ENCODE measurements at regions not wholly inside any gene's neighbourhood (a gene's known extent, or its start where the extent isn't known, plus 50 kb on each side); places are given as distances from the start of the nearest gene placed in this dataset.

DNA sequence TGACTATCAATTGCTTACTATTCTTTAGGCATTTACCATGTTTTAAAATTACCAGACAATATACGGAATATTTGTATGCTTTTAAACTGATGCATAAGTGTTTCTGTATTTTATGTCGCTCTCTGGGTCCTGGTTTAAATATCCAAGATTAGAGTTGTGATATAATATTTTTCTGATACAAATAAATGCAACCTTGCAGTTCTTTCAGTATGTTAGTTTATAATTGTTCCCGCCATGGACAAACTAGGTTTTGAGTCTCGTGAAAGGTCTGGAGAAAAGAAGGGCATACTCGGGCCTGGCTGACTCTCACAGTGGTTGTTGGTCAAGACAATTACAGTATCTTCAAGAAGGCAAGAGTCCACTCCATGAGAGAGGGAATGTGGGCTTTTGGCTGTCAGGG, 72.6 kb upstream of the AJAP1 start:
- H3K9me3 ChIP-seq, result no peaks in the 10 kb centered on the region
- H3K36me3 ChIP-seq (ENCODE audit: low read depth), result no peaks in the 10 kb centered on the region
- DNase-seq (no peak), ATAC-seq (no peak)
- no peaks in the 10 kb centered on the region for H3K4me1 ChIP-seq (ENCODE audit: low read depth)
- no peak overlapping the region for H3K4me3 ChIP-seq
- TF ChIP-seq, protein P1, sequence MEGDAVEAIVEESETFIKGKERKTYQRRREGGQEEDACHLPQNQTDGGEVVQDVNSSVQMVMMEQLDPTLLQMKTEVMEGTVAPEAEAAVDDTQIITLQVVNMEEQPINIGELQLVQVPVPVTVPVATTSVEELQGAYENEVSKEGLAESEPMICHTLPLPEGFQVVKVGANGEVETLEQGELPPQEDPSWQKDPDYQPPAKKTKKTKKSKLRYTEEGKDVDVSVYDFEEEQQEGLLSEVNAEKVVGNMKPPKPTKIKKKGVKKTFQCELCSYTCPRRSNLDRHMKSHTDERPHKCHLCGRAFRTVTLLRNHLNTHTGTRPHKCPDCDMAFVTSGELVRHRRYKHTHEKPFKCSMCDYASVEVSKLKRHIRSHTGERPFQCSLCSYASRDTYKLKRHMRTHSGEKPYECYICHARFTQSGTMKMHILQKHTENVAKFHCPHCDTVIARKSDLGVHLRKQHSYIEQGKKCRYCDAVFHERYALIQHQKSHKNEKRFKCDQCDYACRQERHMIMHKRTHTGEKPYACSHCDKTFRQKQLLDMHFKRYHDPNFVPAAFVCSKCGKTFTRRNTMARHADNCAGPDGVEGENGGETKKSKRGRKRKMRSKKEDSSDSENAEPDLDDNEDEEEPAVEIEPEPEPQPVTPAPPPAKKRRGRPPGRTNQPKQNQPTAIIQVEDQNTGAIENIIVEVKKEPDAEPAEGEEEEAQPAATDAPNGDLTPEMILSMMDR (IDR thresholded peaks at IDR 0.05), result no peak
- intact Hi-C loops (cut with DNase I, micrococcal nuclease), result no loop called here

DNA sequence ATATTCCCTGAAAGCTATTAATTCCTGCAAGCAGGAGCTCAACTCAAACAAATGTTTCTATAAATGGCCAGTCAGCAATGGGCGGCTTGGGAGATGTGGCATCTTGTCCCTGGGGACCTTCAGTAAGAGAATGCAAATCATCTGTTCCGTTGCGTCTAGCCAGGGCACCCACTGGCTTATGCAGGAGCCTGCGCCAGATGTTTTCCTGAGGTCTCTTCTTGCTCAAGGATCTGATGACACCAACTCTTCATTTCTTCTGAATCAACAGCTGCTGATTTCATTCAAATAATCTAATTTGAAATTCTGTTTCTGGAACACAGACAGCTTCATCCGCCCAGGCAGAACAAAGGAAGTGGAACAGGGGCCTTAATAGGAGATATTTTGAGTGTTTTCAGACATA, 70.0 kb upstream of the AJAP1 start:
- intact Hi-C loops (cut with DNase I, micrococcal nuclease), result no loop called here
- Histone ChIP-seq H3K36me3 (ENCODE audit: low read depth) (no peaks in the 10 kb centered on the region), H3K4me1 (ENCODE audit: low read depth) (no peaks in the 10 kb centered on the region), H3K4me3 (no peak overlapping the region), H3K9me3 (no peaks in the 10 kb centered on the region)
- ATAC-seq (no peak), DNase-seq (no peak)
- TF ChIP-seq, protein P1 (IDR thresholded peaks at IDR 0.05), result no peak

DNA sequence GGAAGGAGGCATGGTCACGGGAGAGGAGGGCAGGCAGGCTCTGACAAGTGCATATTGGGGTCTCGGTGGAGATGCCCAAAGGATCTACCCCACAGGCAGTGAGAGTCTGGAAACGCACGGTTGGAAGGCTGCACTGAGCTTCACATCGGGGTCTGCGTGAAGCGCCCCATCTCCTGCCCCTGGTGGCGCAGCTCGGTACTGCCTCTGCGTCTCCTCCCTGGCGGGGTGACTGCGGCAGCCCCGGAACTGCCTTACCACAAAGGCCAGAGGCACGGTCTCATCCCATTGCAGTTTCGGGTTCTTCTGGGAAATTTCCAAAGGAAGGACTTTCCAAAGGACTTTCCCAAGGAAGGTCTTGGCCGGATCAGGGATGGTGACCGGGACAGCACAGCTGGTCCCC, 69.2 kb upstream of the AJAP1 start:
- DNase-seq, result peak in 2 of 3 donors; percentile 24 to 36

DNA sequence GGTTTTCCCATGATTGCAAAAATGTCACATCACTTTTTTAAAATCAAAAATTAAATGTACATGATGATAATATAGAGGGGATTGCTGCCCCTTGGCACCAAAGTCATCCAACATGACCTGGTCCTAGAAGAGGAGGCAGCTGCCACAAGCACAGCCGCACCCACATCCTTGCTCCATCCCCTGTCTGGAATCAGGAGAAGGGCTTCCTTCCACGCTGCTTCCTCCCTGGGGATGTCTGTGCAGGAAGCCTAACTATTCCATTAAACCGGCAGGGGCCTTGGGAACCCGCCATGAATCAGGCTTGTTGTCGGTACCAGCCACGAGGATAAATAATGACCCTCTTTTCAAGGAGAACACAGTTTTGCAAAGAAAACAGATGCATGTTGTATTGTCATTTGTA, 68.7 kb upstream of the AJAP1 start:
- Histone ChIP-seq H3K36me3 (ENCODE audit: low read depth) (no peaks in the 10 kb centered on the region), H3K4me1 (ENCODE audit: low read depth) (no peaks in the 10 kb centered on the region), H3K4me3 (no peak overlapping the region), H3K9me3 (no peaks in the 10 kb centered on the region)
- TF ChIP-seq, protein P1 (IDR thresholded peaks at IDR 0.05), result no peak
- intact Hi-C loops (cut with DNase I, micrococcal nuclease), result no loop called here
- ATAC-seq, result no peak
- no peak for DNase-seq

More for the DNA sequence above, 69.2 kb upstream of the AJAP1 start:
- no peaks in the 10 kb centered on the region for H3K9me3 ChIP-seq
- intact Hi-C loops (cut with DNase I, micrococcal nuclease), result no loop called here
- no peak overlapping the region for H3K4me3 ChIP-seq
- no peaks in the 10 kb centered on the region for H3K36me3 ChIP-seq (ENCODE audit: low read depth)
- TF ChIP-seq, protein P1 (IDR thresholded peaks at IDR 0.05), result peak; percentile 26
- ATAC-seq, result no peak
- no peaks in the 10 kb centered on the region for H3K4me1 ChIP-seq (ENCODE audit: low read depth)

DNA sequence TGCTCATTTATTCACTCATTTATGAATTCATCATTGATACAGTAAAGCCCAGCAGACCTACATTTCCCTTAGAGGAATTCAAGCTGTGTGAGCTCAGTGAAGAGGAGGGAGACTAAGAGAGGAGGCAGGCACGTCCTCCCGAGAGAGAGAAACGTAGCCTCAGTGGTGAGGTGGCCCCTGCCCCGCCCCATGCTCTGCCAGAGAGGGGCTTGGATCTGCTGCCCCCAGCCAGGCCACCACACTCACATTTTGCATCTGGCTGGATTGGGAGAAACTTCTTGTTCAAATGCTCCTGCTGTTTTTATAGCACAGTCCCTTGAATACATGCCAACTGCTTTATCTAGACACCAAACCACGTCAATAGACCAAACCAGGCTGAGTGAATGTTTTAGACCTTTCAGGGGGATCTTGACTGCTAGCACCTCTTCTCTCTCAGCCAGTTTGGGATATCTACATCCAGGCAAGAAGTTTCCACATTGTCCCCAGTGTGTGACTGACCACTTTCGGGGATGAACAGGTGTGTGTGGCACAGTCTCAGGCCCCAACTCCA, 67.7 kb upstream of the AJAP1 start:
- no peak for DNase-seq
- Histone ChIP-seq H3K9me3 (no peaks in the 10 kb centered on the region), H3K4me3 (no peak overlapping the region), H3K4me1 (ENCODE audit: low read depth) (no peaks in the 10 kb centered on the region), H3K36me3 (ENCODE audit: low read depth) (no peaks in the 10 kb centered on the region)
- TF ChIP-seq, protein P1 (IDR thresholded peaks at IDR 0.05), result no peak
- intact Hi-C loops (cut with DNase I, micrococcal nuclease), result no loop called here
- no peak for ATAC-seq

DNA sequence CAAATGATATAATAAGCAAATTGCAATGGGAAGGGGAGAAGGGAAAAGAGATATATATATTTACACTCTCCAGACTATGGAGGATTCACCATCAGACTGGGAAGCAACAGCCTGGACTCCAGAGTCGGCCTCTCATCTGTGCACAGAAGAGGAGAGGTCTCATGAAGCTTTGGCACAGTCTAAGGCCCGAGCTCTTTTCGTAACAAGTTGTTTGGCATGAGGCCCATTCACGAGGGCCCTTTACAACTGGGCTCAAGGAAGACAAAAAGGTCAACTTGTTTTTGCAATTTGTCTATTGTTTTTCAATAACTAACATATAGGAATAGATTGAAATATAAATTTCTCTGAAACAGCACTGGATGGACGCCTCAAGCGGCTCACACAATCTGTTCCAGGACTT, 66.7 kb upstream of the AJAP1 start:
- no peak for ATAC-seq
- TF ChIP-seq, protein P1 (IDR thresholded peaks at IDR 0.05), result no peak
- intact Hi-C loops (cut with DNase I, micrococcal nuclease), result no loop called here

More for the DNA sequence above, 66.7 kb upstream of the AJAP1 start:
- DNase-seq, result no peak
- H3K4me3 ChIP-seq, result no peak overlapping the region
- no peaks in the 10 kb centered on the region for H3K4me1 ChIP-seq (ENCODE audit: low read depth)
- H3K36me3 ChIP-seq (ENCODE audit: low read depth), result no peaks in the 10 kb centered on the region
- no peaks in the 10 kb centered on the region for H3K9me3 ChIP-seq

Measured in mucosa of descending colon (tissue), 3 donors.